ENCODE measurements at regions not wholly inside any gene's neighbourhood (a gene's known extent, or its start where the extent isn't known, plus 50 kb on each side); places are given as distances from the start of the nearest gene placed in this dataset.

GRCh38 chr3:148004331-148004730, 595.2 kb downstream of the ZIC1 start:
- no peak for DNase-seq (ENCODE audit: low read depth in 4 of 4, low spot score in 1 of 4)

- DNase-seq (ENCODE audit: low read depth in 4 of 4, low spot score in 1 of 4), result no peak
These were observed 596.3 kb downstream of the ZIC1 start for GRCh38 chr3:148005456-148005855.

- no peak for DNase-seq (ENCODE audit: low read depth in 4 of 4, low spot score in 1 of 4)
These were observed 597.3 kb downstream of the ZIC1 start for GRCh38 chr3:148006508-148006907.

GRCh38 chr3:148008591-148008990, 599.4 kb downstream of the ZIC1 start:
- DNase-seq (ENCODE audit: low read depth in 4 of 4, low spot score in 1 of 4), result no peak

GRCh38 chr3:148020861-148021260, 611.7 kb downstream of the ZIC1 start:
- DNase-seq (ENCODE audit: low read depth in 4 of 4, low spot score in 1 of 4), result no peak

- DNase-seq (ENCODE audit: low read depth in 4 of 4, low spot score in 1 of 4), result no peak
These were observed 612.2 kb downstream of the ZIC1 start for GRCh38 chr3:148021381-148021780.

GRCh38 chr3:148023994-148024393, 614.8 kb downstream of the ZIC1 start:
- no peak for DNase-seq (ENCODE audit: low read depth in 4 of 4, low spot score in 1 of 4)

GRCh38 chr3:148026009-148026588, 616.9 kb downstream of the ZIC1 start:
- DNase-seq (ENCODE audit: low read depth in 4 of 4, low spot score in 1 of 4), result no peak

GRCh38 chr3:148030975-148031374, 621.8 kb downstream of the ZIC1 start:
- no peak for DNase-seq (ENCODE audit: low read depth in 4 of 4, low spot score in 1 of 4)

GRCh38 chr3:148034353-148034752, 625.2 kb downstream of the ZIC1 start:
- no peak for DNase-seq (ENCODE audit: low read depth in 4 of 4, low spot score in 1 of 4)

GRCh38 chr3:148036331-148036876, 627.2 kb downstream of the ZIC1 start:
- DNase-seq (ENCODE audit: low read depth in 4 of 4, low spot score in 1 of 4), result no peak

- DNase-seq (ENCODE audit: low read depth in 4 of 4, low spot score in 1 of 4), result no peak
These were observed 633.7 kb downstream of the ZIC1 start for GRCh38 chr3:148042663-148043445.

GRCh38 chr3:148044151-148044550, 635.0 kb downstream of the ZIC1 start:
- DNase-seq (ENCODE audit: low read depth in 4 of 4, low spot score in 1 of 4), result no peak

- DNase-seq (ENCODE audit: low read depth in 4 of 4, low spot score in 1 of 4), result no peak
These were observed 642.7 kb upstream of the AGTR1 start for GRCh38 chr3:148054999-148055398.

- DNase-seq (ENCODE audit: low read depth in 4 of 4, low spot score in 1 of 4), result no peak
These were observed 635.1 kb upstream of the AGTR1 start for GRCh38 chr3:148062590-148062989.

GRCh38 chr3:148066802-148067201, 630.9 kb upstream of the AGTR1 start:
- DNase-seq (ENCODE audit: low read depth in 4 of 4, low spot score in 1 of 4), result no peak

- no peak for DNase-seq (ENCODE audit: low read depth in 4 of 4, low spot score in 1 of 4)
These were observed 629.2 kb upstream of the AGTR1 start for GRCh38 chr3:148068466-148068865.

GRCh38 chr3:148070041-148070440, 627.7 kb upstream of the AGTR1 start:
- no peak for DNase-seq (ENCODE audit: low read depth in 4 of 4, low spot score in 1 of 4)

- no peak for DNase-seq (ENCODE audit: low read depth in 4 of 4, low spot score in 1 of 4)
These were observed 623.8 kb upstream of the AGTR1 start for GRCh38 chr3:148073721-148074456.

- DNase-seq (ENCODE audit: low read depth in 4 of 4, low spot score in 1 of 4), result no peak
These were observed 622.8 kb upstream of the AGTR1 start for GRCh38 chr3:148074946-148075345.

GRCh38 chr3:148075771-148076716, 621.7 kb upstream of the AGTR1 start:
- no peak for DNase-seq (ENCODE audit: low read depth in 4 of 4, low spot score in 1 of 4)

Measured in stimulated activated CD4-positive, alpha-beta T cell treated with anti-CD3 and anti-CD28 coated beads, Interleukin-1b, Interleukin-23, amount 100 ng/mL, for 24 hours (primary cell).